SH-SY5Y (cell line): ENCODE measurements at regions not wholly inside any gene's neighbourhood (a gene's known extent, or its start where the extent isn't known, plus 50 kb on each side); places are given as distances from the start of the nearest gene placed in this dataset.

Experiments
- GATA2 ChIP-seq: IDR thresholded peaks from 2 replicates; pipeline ENCODE4 v1.6.1; 2011; ENCODE audit warnings: mild to moderate bottlenecking, low read depth, low read length
- GATA3 ChIP-seq: IDR thresholded peaks from 2 replicates; pipeline ENCODE4 v1.6.1; 2011; ENCODE audit warnings: low read depth, mild to moderate bottlenecking, low read length, moderate library complexity

DNA sequence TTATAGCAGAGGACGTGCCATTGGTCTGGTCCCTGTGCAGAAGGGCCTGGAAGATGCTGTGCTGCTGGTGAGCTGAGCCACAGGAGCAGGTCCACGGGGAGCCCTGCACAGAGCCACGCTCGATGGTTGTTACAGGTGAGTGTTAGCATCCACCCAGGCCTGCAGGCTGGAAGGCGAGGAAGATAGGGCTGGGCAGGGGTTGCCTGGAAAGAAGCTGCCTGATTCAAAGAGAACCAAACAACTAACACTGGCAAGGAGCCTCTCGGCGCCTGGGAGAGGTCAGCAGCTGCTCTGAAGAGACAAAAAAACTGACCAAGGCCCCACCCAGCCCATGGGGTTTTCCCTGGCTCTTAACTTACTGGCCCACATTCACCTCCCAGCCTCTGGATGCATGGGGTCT is 160.2 kb downstream of the MED10 start:
- TF ChIP-seq GATA2, result no peak
- no peak for TF ChIP-seq GATA3
